ENCODE measurements at regions not wholly inside any gene's neighbourhood (a gene's known extent, or its start where the extent isn't known, plus 50 kb on each side); places are given as distances from the start of the nearest gene placed in this dataset.

DNA sequence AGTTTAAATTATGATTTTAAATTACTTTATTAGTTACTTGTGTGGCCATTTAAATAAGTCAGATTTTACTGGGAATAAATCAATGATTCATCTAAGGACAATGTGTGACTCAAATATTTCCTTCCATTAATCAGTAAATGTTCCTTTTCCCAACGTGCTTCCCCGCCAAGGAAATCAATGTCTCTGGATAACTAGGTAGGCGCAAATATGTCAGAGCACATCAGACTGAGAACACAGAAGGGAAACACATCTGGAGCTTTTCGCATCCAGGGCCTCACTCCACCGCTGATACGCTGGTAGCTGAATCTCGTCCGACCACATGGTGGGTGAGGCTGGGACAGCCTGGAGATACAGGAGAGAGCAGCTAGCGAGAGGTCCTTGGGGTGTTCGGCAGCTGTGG lies 56.4 kb upstream of the RPS6KA2 start:
- no peak for TF ChIP-seq POLR2A (IDR thresholded peaks at IDR 0.05)
- TF ChIP-seq, protein P1, sequence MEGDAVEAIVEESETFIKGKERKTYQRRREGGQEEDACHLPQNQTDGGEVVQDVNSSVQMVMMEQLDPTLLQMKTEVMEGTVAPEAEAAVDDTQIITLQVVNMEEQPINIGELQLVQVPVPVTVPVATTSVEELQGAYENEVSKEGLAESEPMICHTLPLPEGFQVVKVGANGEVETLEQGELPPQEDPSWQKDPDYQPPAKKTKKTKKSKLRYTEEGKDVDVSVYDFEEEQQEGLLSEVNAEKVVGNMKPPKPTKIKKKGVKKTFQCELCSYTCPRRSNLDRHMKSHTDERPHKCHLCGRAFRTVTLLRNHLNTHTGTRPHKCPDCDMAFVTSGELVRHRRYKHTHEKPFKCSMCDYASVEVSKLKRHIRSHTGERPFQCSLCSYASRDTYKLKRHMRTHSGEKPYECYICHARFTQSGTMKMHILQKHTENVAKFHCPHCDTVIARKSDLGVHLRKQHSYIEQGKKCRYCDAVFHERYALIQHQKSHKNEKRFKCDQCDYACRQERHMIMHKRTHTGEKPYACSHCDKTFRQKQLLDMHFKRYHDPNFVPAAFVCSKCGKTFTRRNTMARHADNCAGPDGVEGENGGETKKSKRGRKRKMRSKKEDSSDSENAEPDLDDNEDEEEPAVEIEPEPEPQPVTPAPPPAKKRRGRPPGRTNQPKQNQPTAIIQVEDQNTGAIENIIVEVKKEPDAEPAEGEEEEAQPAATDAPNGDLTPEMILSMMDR (IDR thresholded peaks at IDR 0.05) = no peak
- no peak for TF ChIP-seq EP300 (IDR thresholded peaks at IDR 0.05)
